ENCODE measurements at regions not wholly inside any gene's neighbourhood (a gene's known extent, or its start where the extent isn't known, plus 50 kb on each side); places are given as distances from the start of the nearest gene placed in this dataset.

GRCh38 chr6:168158213-168158979 lies 79.4 kb upstream of the FRMD1 start (continued):
- no peak for TF ChIP-seq ZNF425 (CRISPR knock-in tag; conservative IDR thresholded peaks at IDR 0.05)

- ATAC-seq (peak; percentile 79), DNase-seq (ENCODE audit: low spot score) (no peak)
- Mint-ChIP-seq H3K4me3 (no peak overlapping the region), H3K4me1 (peaks cover 39% of the 10 kb centered on the region), H3K36me3 (no peaks in the 10 kb centered on the region), H3K27ac (no peak overlapping the region), H3K9me3 (no peaks in the 10 kb centered on the region), H3K27me3 (ENCODE audit: low read depth) (no peaks in the 10 kb centered on the region; the same call in 1 of the 2 replicates)
- ChIA-PET POLR2A (interaction anchor here (1.3 kb wide), 1 partner anchor 17 kb away, joined by 4 read pairs; no protein-coding TSS in a partner anchor), CTCF (interaction anchor here (1.0 to 1.5 kb wide), 4 partner anchors 25 to 198 kb away, joined by 4 to 7 read pairs (median 4); no protein-coding TSS in a partner anchor)
- TF ChIP-seq ZNF138 (CRISPR knock-in tag; conservative IDR thresholded peaks at IDR 0.05) (no peak), ZNF671 (CRISPR knock-in tag; IDR thresholded peaks at IDR 0.05) (no peak), GRHL2 (CRISPR knock-in tag; IDR thresholded peaks at IDR 0.05; ENCODE audit: insufficient replicate concordance, severe bottlenecking) (no peak), CDX4 (CRISPR knock-in tag; IDR thresholded peaks at IDR 0.05; ENCODE audit: borderline replicate concordance) (no peak), CREM (CRISPR knock-in tag; IDR thresholded peaks at IDR 0.05) (no peak), RELA (CRISPR knock-in tag; IDR thresholded peaks at IDR 0.05; ENCODE audit: borderline replicate concordance) (no peak), ATF2 (CRISPR knock-in tag; IDR thresholded peaks at IDR 0.05; ENCODE audit: borderline replicate concordance, low read depth) (no peak), SMAD3 (CRISPR knock-in tag; IDR thresholded peaks at IDR 0.05; ENCODE audit: borderline replicate concordance) (no peak), TEAD1 (CRISPR knock-in tag; IDR thresholded peaks at IDR 0.05) (no peak), ZNF532 (CRISPR knock-in tag; IDR thresholded peaks at IDR 0.05; ENCODE audit: borderline replicate concordance) (no peak), ZMAT4 (CRISPR knock-in tag; IDR thresholded peaks at IDR 0.05) (no peak), CREB1 (CRISPR knock-in tag; IDR thresholded peaks at IDR 0.05) (no peak)
These were observed 78.5 kb upstream of the FRMD1 start for GRCh38 chr6:168157272-168158212.
